H9 (cell line): ENCODE measurements at regions not wholly inside any gene's neighbourhood (a gene's known extent, or its start where the extent isn't known, plus 50 kb on each side); places are given as distances from the start of the nearest gene placed in this dataset.

Experiments
- DNase-seq: peaks from one replicate; pipeline ENCODE4 v3.0.0-alpha.2; 2017
- H2AFZ ChIP-seq: one replicate; pipeline ENCODE4 v1.6.1; 2013; ENCODE audit warnings: mild to moderate bottlenecking, low read length, control low read depth, moderate library complexity
- H2AK5ac ChIP-seq: 2 replicates; pipeline ENCODE4 v1.6.1; 2013; ENCODE audit warnings: low read length, control low read depth, mixed read lengths; ENCODE audit not compliant: insufficient read length
- H2BK120ac ChIP-seq: one replicate; pipeline ENCODE4 v1.6.1; 2013; ENCODE audit warnings: low read depth, mild to moderate bottlenecking, low read length, control low read depth, inconsistent platforms; ENCODE audit not compliant: poor library complexity, severe bottlenecking
- H2BK12ac ChIP-seq: 2 replicates; pipeline ENCODE4 v1.6.1; 2013; ENCODE audit warnings: low read length, control low read depth, mixed read lengths, low read depth; ENCODE audit not compliant: insufficient read length
- H2BK15ac ChIP-seq: 2 replicates; pipeline ENCODE4 v1.6.1; 2013; ENCODE audit warnings: low read depth, low read length, control low read depth
- H2BK20ac ChIP-seq: one replicate; pipeline ENCODE4 v1.6.1; 2013; ENCODE audit warnings: low read depth, mild to moderate bottlenecking, low read length, control low read depth, inconsistent platforms; ENCODE audit not compliant: poor library complexity, severe bottlenecking
- H2BK5ac ChIP-seq: 2 replicates; pipeline ENCODE4 v1.6.1; 2013; ENCODE audit warnings: low read length, control low read depth, mixed read lengths; ENCODE audit not compliant: insufficient read length
- H3K14ac ChIP-seq: 2 replicates; pipeline ENCODE4 v1.6.1; 2013; ENCODE audit warnings: low read length, control low read depth; ENCODE audit not compliant: insufficient read depth
- H3K18ac ChIP-seq: 2 replicates; pipeline ENCODE4 v1.6.1; 2013; ENCODE audit warnings: low read depth, mild to moderate bottlenecking, mixed read lengths, low read length, control low read depth; ENCODE audit not compliant: insufficient read length
- H3K23ac ChIP-seq: 2 replicates; pipeline ENCODE4 v1.6.1; 2013; ENCODE audit warnings: low read length, control low read depth, mixed read lengths, low read depth; ENCODE audit not compliant: insufficient read length
- H3K23me2 ChIP-seq: 2 replicates; pipeline ENCODE4 v1.6.1; 2013; ENCODE audit warnings: low read depth, mild to moderate bottlenecking, mixed read lengths, low read length, control low read depth; ENCODE audit not compliant: insufficient read length, poor library complexity, severe bottlenecking
- H3K27ac ChIP-seq: 2 replicates; pipeline ENCODE4 v1.5.1; 2013; ENCODE audit warnings: low read length, control low read depth, mixed read lengths, low read depth; ENCODE audit not compliant: insufficient read length
- H3K27me3 ChIP-seq: 2 replicates; pipeline ENCODE4 v1.6.1; 2013; ENCODE audit warnings: low read length, control low read depth, inconsistent platforms; ENCODE audit not compliant: insufficient read depth
- H3K4ac ChIP-seq: 2 replicates; pipeline ENCODE4 v1.6.1; 2013; ENCODE audit warnings: low read depth, mild to moderate bottlenecking, control low read depth, inconsistent platforms, low read length, moderate library complexity
- H3K4me1 ChIP-seq: 2 replicates; pipeline ENCODE4 v1.6.1; 2013; ENCODE audit warnings: low read length, control low read depth, inconsistent platforms; ENCODE audit not compliant: insufficient read depth
- H3K4me2 ChIP-seq: 2 replicates; pipeline ENCODE4 v1.6.1; 2013; ENCODE audit warnings: low read length, control low read depth, mixed read lengths; ENCODE audit not compliant: insufficient read length, insufficient read depth
- H3K56ac ChIP-seq: 2 replicates; pipeline ENCODE4 v1.6.1; 2013; ENCODE audit warnings: low read depth, mild to moderate bottlenecking, mixed read lengths, low read length, control low read depth; ENCODE audit not compliant: insufficient read length
- H3K79me1 ChIP-seq: 2 replicates; pipeline ENCODE4 v1.6.1; 2013; ENCODE audit warnings: low read depth, mild to moderate bottlenecking, moderate library complexity, low read length, control low read depth, inconsistent platforms; ENCODE audit not compliant: insufficient read depth, poor library complexity, severe bottlenecking
- H3K79me2 ChIP-seq: 2 replicates; pipeline ENCODE4 v1.6.1; 2013; ENCODE audit warnings: low read length, control low read depth, inconsistent platforms; ENCODE audit not compliant: insufficient read depth
- H3K9ac ChIP-seq: 2 replicates; pipeline ENCODE4 v1.6.1; 2013; ENCODE audit warnings: low read length, control low read depth, mixed read lengths; ENCODE audit not compliant: insufficient read length; ENCODE audit errors: extremely low read depth
- H3K9me3 ChIP-seq: one replicate; pipeline ENCODE4 v1.6.1; 2013; ENCODE audit warnings: low read depth, low read length, inconsistent platforms; ENCODE audit not compliant: control insufficient read depth
- H3T11ph ChIP-seq: one replicate; pipeline ENCODE4 v1.6.1; 2013; ENCODE audit warnings: mild to moderate bottlenecking, low read length, control low read depth, inconsistent platforms
- H4K20me1 ChIP-seq: one replicate; pipeline ENCODE4 v1.6.1; 2013; ENCODE audit not compliant: control insufficient read depth, insufficient read length, insufficient read depth
- H4K5ac ChIP-seq: 2 replicates; pipeline ENCODE4 v1.6.1; 2013; ENCODE audit warnings: low read depth, mild to moderate bottlenecking, mixed read lengths, low read length, control low read depth; ENCODE audit not compliant: insufficient read length
- H4K8ac ChIP-seq: replicated peaks from 2 replicates; pipeline ENCODE4 v1.6.1; 2013; ENCODE audit warnings: low read length, control low read depth, mixed read lengths, low read depth; ENCODE audit not compliant: insufficient read length
- H4K91ac ChIP-seq: 2 replicates; pipeline ENCODE4 v1.6.1; 2013; ENCODE audit warnings: low read depth, mild to moderate bottlenecking, moderate library complexity, mixed read lengths, low read length, control low read depth; ENCODE audit not compliant: insufficient read length
- H3K27ac Mint-ChIP-seq, 3 experiments: 2 replicates in 2 of 3; 3 replicates in 1 of 3; pipeline ENCODE4 v1.8.0; 2020 to 2021; ENCODE audit warnings: mixed read lengths in 3 of 3, mild to moderate bottlenecking in 1 of 3, moderate library complexity in 1 of 3
- H3K27me3 Mint-ChIP-seq: 2 replicates; pipeline ENCODE4 v1.8.0; 2021; ENCODE audit warnings: low read depth, mild to moderate bottlenecking, moderate library complexity, mixed read lengths
- H3K36me3 Mint-ChIP-seq, 3 experiments: 2 replicates in 2 of 3; 3 replicates in 1 of 3; pipeline ENCODE4 v1.8.0; 2020 to 2021; ENCODE audit warnings: low read depth in 3 of 3, mixed read lengths in 3 of 3; ENCODE audit not compliant: insufficient read depth in 1 of 3
- H3K4me1 Mint-ChIP-seq, 2 experiments: 2 replicates each; pipeline ENCODE4 v1.8.0; 2020; ENCODE audit warnings: mixed read lengths in 2 of 2
- H3K4me3 Mint-ChIP-seq, 2 experiments: 2 replicates in 1 of 2; 3 replicates in 1 of 2; pipeline ENCODE4 v1.8.0; 2020 to 2021; ENCODE audit warnings: mild to moderate bottlenecking in 2 of 2, mixed read lengths in 2 of 2, moderate library complexity in 1 of 2
- H3K9me3 Mint-ChIP-seq, 2 experiments: 2 replicates in 1 of 2; 3 replicates in 1 of 2; pipeline ENCODE4 v1.8.0; 2020; ENCODE audit warnings: mild to moderate bottlenecking in 2 of 2, mixed read lengths in 2 of 2, moderate library complexity in 1 of 2
- WGBS: extraction: QIAGEN DNeasy Blood & Tissue Kit; methylation state at CpG from one replicate; pipeline ENCODE4 v1.1.7; 2013; ENCODE audit warnings: missing lambda C conversion rate, low lambda C conversion rate, mixed read lengths; ENCODE audit not compliant: insufficient read length; ENCODE audit errors: extremely low coverage; 5-methylcytosine and 5-hydroxymethylcytosine counted together
- TF ChIP-seq, protein P1 (sequence below): fragments of 200-600 bp; sonication (generic); conservative IDR thresholded peaks from 3 replicates; pipeline ENCODE4 v1.8.0; 2021; ENCODE audit warnings: antibody characterized with exemption, mild to moderate bottlenecking

DNA sequence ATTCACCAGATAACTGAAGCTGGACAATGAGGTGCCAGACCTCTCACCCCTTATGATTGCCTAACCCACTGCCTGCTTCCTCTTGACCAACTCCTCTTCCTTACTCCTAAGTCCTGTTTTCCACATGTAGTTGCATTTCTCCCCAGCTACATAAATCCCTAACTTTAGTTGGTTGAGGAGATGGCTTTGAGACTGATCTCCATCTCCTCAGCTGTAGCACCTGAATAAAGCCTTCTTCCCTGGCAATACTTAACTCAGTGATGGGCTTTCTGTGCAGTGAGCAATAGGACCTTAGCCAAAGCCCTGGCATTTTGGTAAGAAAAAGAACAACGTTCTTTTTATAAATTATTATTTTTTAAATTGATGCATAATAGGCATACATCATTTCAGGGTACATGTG, 691.1 kb downstream of the MATN1 start:
- peaks cover 4 to 10% (median 8%) of the 10 kb centered on the region in 3 experiments; a peak in 6 of 7 replicates for H3K36me3 Mint-ChIP-seq
- Histone ChIP-seq H3T11ph (no peak overlapping the region), H3K9ac (no peak overlapping the region), H3K79me1 (no peaks in the 10 kb centered on the region), H2BK5ac (no peak overlapping the region), H4K8ac (no peak overlapping the region), H4K20me1 (no peaks in the 10 kb centered on the region), H2BK12ac (no peak overlapping the region), H3K27ac (no peak overlapping the region), H3K4ac (no peak overlapping the region), H3K18ac (no peak overlapping the region), H3K56ac (no peak overlapping the region), H4K5ac (no peak overlapping the region), H3K23ac (no peak overlapping the region), H3K9me3 (peaks cover 7% of the 10 kb centered on the region), H2BK120ac (no peak overlapping the region), H2AK5ac (no peak overlapping the region), H3K79me2 (no peaks in the 10 kb centered on the region), H2AFZ (no peak overlapping the region), H3K4me1 (no peaks in the 10 kb centered on the region), H3K27me3 (no peaks in the 10 kb centered on the region), H3K14ac (no peak overlapping the region), H2BK20ac (no peak overlapping the region), H3K23me2 (no peaks in the 10 kb centered on the region), H4K91ac (no peak overlapping the region), H2BK15ac (no peak overlapping the region), H3K4me2 (no peak overlapping the region)
- no peak overlapping the region for H3K4me3 Mint-ChIP-seq
- H3K9me3 Mint-ChIP-seq, result peaks cover 10 to 14% of the 10 kb centered on the region in 2 experiments
- DNase-seq, result no peak
- H3K27ac Mint-ChIP-seq, result no peak overlapping the region
- peaks cover 2% of the 10 kb centered on the region; the same call in 1 of the 2 replicates for H3K27me3 Mint-ChIP-seq
- peaks cover 4 to 6% of the 10 kb centered on the region in 2 experiments; a peak in 2 of 4 replicates for H3K4me1 Mint-ChIP-seq
- WGBS, result no CpG with 5 or more reads among the region's 1 CpG
- TF ChIP-seq, protein P1, sequence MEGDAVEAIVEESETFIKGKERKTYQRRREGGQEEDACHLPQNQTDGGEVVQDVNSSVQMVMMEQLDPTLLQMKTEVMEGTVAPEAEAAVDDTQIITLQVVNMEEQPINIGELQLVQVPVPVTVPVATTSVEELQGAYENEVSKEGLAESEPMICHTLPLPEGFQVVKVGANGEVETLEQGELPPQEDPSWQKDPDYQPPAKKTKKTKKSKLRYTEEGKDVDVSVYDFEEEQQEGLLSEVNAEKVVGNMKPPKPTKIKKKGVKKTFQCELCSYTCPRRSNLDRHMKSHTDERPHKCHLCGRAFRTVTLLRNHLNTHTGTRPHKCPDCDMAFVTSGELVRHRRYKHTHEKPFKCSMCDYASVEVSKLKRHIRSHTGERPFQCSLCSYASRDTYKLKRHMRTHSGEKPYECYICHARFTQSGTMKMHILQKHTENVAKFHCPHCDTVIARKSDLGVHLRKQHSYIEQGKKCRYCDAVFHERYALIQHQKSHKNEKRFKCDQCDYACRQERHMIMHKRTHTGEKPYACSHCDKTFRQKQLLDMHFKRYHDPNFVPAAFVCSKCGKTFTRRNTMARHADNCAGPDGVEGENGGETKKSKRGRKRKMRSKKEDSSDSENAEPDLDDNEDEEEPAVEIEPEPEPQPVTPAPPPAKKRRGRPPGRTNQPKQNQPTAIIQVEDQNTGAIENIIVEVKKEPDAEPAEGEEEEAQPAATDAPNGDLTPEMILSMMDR, result no peak
